ENCODE measurements at regions not wholly inside any gene's neighbourhood (a gene's known extent, or its start where the extent isn't known, plus 50 kb on each side); places are given as distances from the start of the nearest gene placed in this dataset.

- TF ChIP-seq CTCF (conservative IDR thresholded peaks at IDR 0.05) = peak; percentile 89
- no peak for TF ChIP-seq ZFX (IDR thresholded peaks at IDR 0.05)
These were observed 127.9 kb downstream of the ST8SIA2 start for GRCh38 chr15:92521624-92522008.
